GM12878 (cell line): ENCODE measurements at regions not wholly inside any gene's neighbourhood (a gene's known extent, or its start where the extent isn't known, plus 50 kb on each side); places are given as distances from the start of the nearest gene placed in this dataset.

Experiments
- CREM ChIP-seq: IDR thresholded peaks from 2 replicates; pipeline ENCODE4 v1.6.1; 2014; ENCODE audit warnings: antibody characterized with exemption, low read depth
- CTCF ChIP-seq, 3 experiments: IDR thresholded peaks in 2 of 3; conservative IDR thresholded peaks in 1 of 3; 2 replicates each; pipeline ENCODE4 v1.5.1; 2011; ENCODE audit warnings: low read depth in 3 of 3, low read length in 3 of 3, mild to moderate bottlenecking in 3 of 3, control low read depth in 2 of 3, moderate library complexity in 2 of 3, inconsistent platforms in 1 of 3, mixed read lengths in 1 of 3; ENCODE audit not compliant: control insufficient read depth in 2 of 3, insufficient read depth in 1 of 3; ENCODE audit errors: extremely low read depth in 1 of 3
- DPF2 ChIP-seq: fragments of 450-650 bp; IDR thresholded peaks from 2 replicates; pipeline ENCODE4 v1.6.1; 2017; ENCODE audit warnings: mild to moderate bottlenecking
- NR2C2 ChIP-seq: IDR thresholded peaks from 2 replicates; pipeline ENCODE4 v1.6.1; 2011; ENCODE audit warnings: borderline replicate concordance, low read depth; ENCODE audit not compliant: control insufficient read depth, insufficient read length
- POLR2AphosphoS2 ChIP-seq: IDR thresholded peaks from 2 replicates; pipeline ENCODE4 v1.6.1; 2011; ENCODE audit warnings: low read depth, mild to moderate bottlenecking, low read length, improper control_type of control experiment, moderate library complexity
- RBBP5 ChIP-seq: fragments of 200-600 bp; sonication (generic); conservative IDR thresholded peaks from 2 replicates; pipeline ENCODE4 v1.6.1; 2016

- TF ChIP-seq NR2C2, result no peak
- TF ChIP-seq POLR2AphosphoS2, result no peak
- TF ChIP-seq CREM, result no peak
- TF ChIP-seq CTCF (IDR thresholded peaks at IDR 0.05 in 2 of 3, conservative IDR thresholded peaks at IDR 0.05 in 1 of 3; ENCODE audit: control insufficient read depth in 2 of 3, extremely low read depth in 1 of 3, insufficient read depth in 1 of 3, low read depth in 3 of 3, low read length in 3 of 3), result no peak
- TF ChIP-seq RBBP5, result no peak
- TF ChIP-seq DPF2, result no peak
Measured at GRCh38 chr7:1298931-1299885, 66.5 kb downstream of the UNCX start.
